Urinary bladder (tissue), 3 donors: ENCODE measurements at regions not wholly inside any gene's neighbourhood (a gene's known extent, or its start where the extent isn't known, plus 50 kb on each side); places are given as distances from the start of the nearest gene placed in this dataset.
"Not testable (repeated sequence)": the region's sequence is repeated elsewhere in the genome, so short reads cannot be mapped to it uniquely, and the experiment has no call there.

ENCODE experiments used
- DNase-seq: peaks from one replicate; pipeline ENCODE4 v3.0.0-alpha.2; 2015; ENCODE audit errors: extremely low spot score
- H3K27ac ChIP-seq: one replicate; pipeline ENCODE4 v1.5.1; 2013; ENCODE audit warnings: low read depth, mild to moderate bottlenecking, moderate library complexity
- H3K36me3 ChIP-seq: one replicate; pipeline ENCODE4 v1.6.1; 2013; ENCODE audit warnings: mild to moderate bottlenecking, moderate library complexity; ENCODE audit not compliant: insufficient read depth
- H3K4me1 ChIP-seq: one replicate; pipeline ENCODE4 v1.6.1; 2013; ENCODE audit warnings: mild to moderate bottlenecking, moderate library complexity; ENCODE audit not compliant: insufficient read depth
- H3K4me3 ChIP-seq: one replicate; pipeline ENCODE4 v1.5.1; 2013; ENCODE audit warnings: low read depth, low read length
- WGBS: extraction: QIAGEN DNeasy Blood & Tissue Kit; methylation state at CpG from one replicate; pipeline ENCODE4 v1.1.7; 2013; 5-methylcytosine and 5-hydroxymethylcytosine counted together
- donor health status: healthy with polysubstance abuse.
- donor health status: healthy.

GRCh38 chr5:5765066-5765850 is 342.8 kb downstream of the ICE1 start:
- no peaks in the 10 kb centered on the region for H3K4me1 ChIP-seq
- WGBS, result 83% methylated on average over 7 of the region's 7 CpGs
- H3K4me3 ChIP-seq, result no peak overlapping the region
- DNase-seq, result no peak
- H3K27ac ChIP-seq, result no peak overlapping the region
- no peaks in the 10 kb centered on the region for H3K36me3 ChIP-seq

GRCh38 chr5:5764246-5764645 is 341.8 kb downstream of the ICE1 start:
- Histone ChIP-seq H3K27ac (no peak overlapping the region), H3K4me1 (no peaks in the 10 kb centered on the region), H3K4me3 (no peak overlapping the region), H3K36me3 (no peaks in the 10 kb centered on the region)
- no peak for DNase-seq
- 82% methylated on average over 4 of the region's 4 CpGs for WGBS

- Histone ChIP-seq H3K27ac (no peak overlapping the region), H3K4me1 (no peaks in the 10 kb centered on the region), H3K4me3 (no peak overlapping the region), H3K36me3 (no peaks in the 10 kb centered on the region)
- no peak for DNase-seq
- WGBS, result 74% methylated on average over 2 of the region's 2 CpGs
Measured at GRCh38 chr5:5756762-5757161, 334.3 kb downstream of the ICE1 start.

- H3K4me1 ChIP-seq, result no peaks in the 10 kb centered on the region
- DNase-seq, result no peak
- H3K27ac ChIP-seq, result no peak overlapping the region
- no peaks in the 10 kb centered on the region for H3K36me3 ChIP-seq
- 73% methylated on average over 2 of the region's 2 CpGs for WGBS
- no peak overlapping the region for H3K4me3 ChIP-seq
Measured at GRCh38 chr5:5755888-5756287, 333.4 kb downstream of the ICE1 start.

- Histone ChIP-seq H3K4me3 (no peak overlapping the region), H3K27ac (no peak overlapping the region), H3K4me1 (no peaks in the 10 kb centered on the region), H3K36me3 (no peaks in the 10 kb centered on the region)
- no peak for DNase-seq
- WGBS, result 80% methylated on average over 2 of the region's 2 CpGs
Measured at GRCh38 chr5:5752844-5753243, 330.4 kb downstream of the ICE1 start.

GRCh38 chr5:5751987-5752386 is 329.5 kb downstream of the ICE1 start:
- H3K36me3 ChIP-seq, result no peaks in the 10 kb centered on the region
- no peak for DNase-seq
- H3K4me1 ChIP-seq, result no peaks in the 10 kb centered on the region
- H3K4me3 ChIP-seq, result no peak overlapping the region
- no peak overlapping the region for H3K27ac ChIP-seq
- WGBS, result 71% methylated on average over 7 of the region's 7 CpGs

- H3K36me3 ChIP-seq, result no peaks in the 10 kb centered on the region
- no peak for DNase-seq
- WGBS, result 84% methylated on average over 4 of the region's 4 CpGs
Measured at GRCh38 chr5:5751498-5751897, 329.0 kb downstream of the ICE1 start.

GRCh38 chr5:5741418-5741817 is 318.9 kb downstream of the ICE1 start:
- H3K27ac ChIP-seq, result no peak overlapping the region
- no peak overlapping the region for H3K4me3 ChIP-seq
- no peaks in the 10 kb centered on the region for H3K4me1 ChIP-seq
- H3K36me3 ChIP-seq, result no peaks in the 10 kb centered on the region
- no peak for DNase-seq

More at GRCh38 chr5:5751498-5751897, 329.0 kb downstream of the ICE1 start:
- Histone ChIP-seq H3K4me3 (no peak overlapping the region), H3K27ac (no peak overlapping the region), H3K4me1 (no peaks in the 10 kb centered on the region)

- no peak for DNase-seq
- Histone ChIP-seq H3K36me3 (no peaks in the 10 kb centered on the region), H3K27ac (no peak overlapping the region), H3K4me3 (no peak overlapping the region), H3K4me1 (no peaks in the 10 kb centered on the region)
- 88% methylated on average over 3 of the region's 3 CpGs for WGBS
Measured at GRCh38 chr5:5739490-5739945, 317.0 kb downstream of the ICE1 start.

GRCh38 chr5:5738797-5739489 is 316.5 kb downstream of the ICE1 start:
- DNase-seq, result no peak
- no peaks in the 10 kb centered on the region for H3K4me1 ChIP-seq
- H3K4me3 ChIP-seq, result no peak overlapping the region
- 61% methylated on average over 2 of the region's 2 CpGs for WGBS
- no peaks in the 10 kb centered on the region for H3K36me3 ChIP-seq
- no peak overlapping the region for H3K27ac ChIP-seq

- Histone ChIP-seq H3K4me3 (no peak overlapping the region), H3K27ac (no peak overlapping the region), H3K4me1 (no peaks in the 10 kb centered on the region), H3K36me3 (no peaks in the 10 kb centered on the region)
- DNase-seq, result no peak
- WGBS, result 73% methylated on average over 2 of the region's 2 CpGs
Measured at GRCh38 chr5:5736007-5736406, 313.5 kb downstream of the ICE1 start.

- H3K27ac ChIP-seq, H3K36me3 ChIP-seq, DNase-seq, H3K4me1 ChIP-seq, H3K4me3 ChIP-seq: not testable (repeated sequence)
- 61% methylated on average over 2 of the region's 2 CpGs for WGBS
Measured at GRCh38 chr5:5733058-5733457, 310.6 kb downstream of the ICE1 start.

- H3K36me3 ChIP-seq, result no peaks in the 10 kb centered on the region
- no peak overlapping the region for H3K27ac ChIP-seq
- 68% methylated on average over 6 of the region's 6 CpGs for WGBS
- no peak for DNase-seq
- no peaks in the 10 kb centered on the region for H3K4me1 ChIP-seq
- H3K4me3 ChIP-seq, result no peak overlapping the region
Measured at GRCh38 chr5:5726401-5726800, 303.9 kb downstream of the ICE1 start.

- DNase-seq, result no peak
- no peak overlapping the region for H3K27ac ChIP-seq
- 86% methylated on average over 3 of the region's 3 CpGs for WGBS
- no peaks in the 10 kb centered on the region for H3K36me3 ChIP-seq
- H3K4me1 ChIP-seq, result no peaks in the 10 kb centered on the region
- no peak overlapping the region for H3K4me3 ChIP-seq
Measured at GRCh38 chr5:5721881-5722280, 299.4 kb downstream of the ICE1 start.
